AG09319 (cell line): ENCODE measurements at regions not wholly inside any gene's neighbourhood (a gene's known extent, or its start where the extent isn't known, plus 50 kb on each side); places are given as distances from the start of the nearest gene placed in this dataset.

Experiments
- DNase-seq: peaks from one replicate; pipeline ENCODE4 v3.0.0-alpha.2; 2010; ENCODE audit warnings: low read depth; ENCODE audit errors: extremely low read depth
- CTCF ChIP-seq: IDR thresholded peaks from 2 replicates; pipeline ENCODE4 v1.5.1; 2011; ENCODE audit warnings: low read depth, mild to moderate bottlenecking, inconsistent platforms, low read length, moderate library complexity

GRCh38 chr1:117812869-117813511 is 116.4 kb downstream of the GDAP2 start:
- no peak for DNase-seq
- TF ChIP-seq CTCF = no peak
